A549 (cell line): ENCODE measurements at regions not wholly inside any gene's neighbourhood (a gene's known extent, or its start where the extent isn't known, plus 50 kb on each side); places are given as distances from the start of the nearest gene placed in this dataset.

Source experiments
- ATAC-seq, 2 experiments: fragments of 200-7000 bp in 1 of 2; fragments of >200 bp in 1 of 2; cut with Nextera tagmentation in 1 of 2; cut with Tn5 transposase in 1 of 2; 3 replicates each; pipeline versions ENCODE4 v1.8.0 to v1.9.1; 2018 to 2020; ENCODE audit warnings: mild to moderate bottlenecking in 1 of 2, moderate library complexity in 1 of 2
- CTCF ChIA-PET: fragments of 300-600 bp; sonication (Branson Sonifier 250); formaldehyde crosslinking; extraction: SDS; loops from one replicate; lab custom pipeline; 2021; ENCODE audit warnings: antibody characterized with exemption, inconsistent platforms; lab: Yijun Ruan, JAX
- POLR2A ChIA-PET: fragments of 350-600 bp; formaldehyde crosslinking; extraction: SDS; loops from one replicate; lab custom pipeline; 2021; ENCODE audit warnings: antibody characterized with exemption, inconsistent platforms; lab: Yijun Ruan, JAX
- DNase-seq, 2 experiments: peaks; one replicate each; pipeline versions ENCODE4 v3.0.0 to v3.0.0-alpha.2; 2011 to 2016; ENCODE audit warnings: low read depth in 1 of 2, low spot score in 1 of 2
- FAIRE-seq: peaks from 2 replicates; lab custom pipeline; 2011; peaks lifted over from hg19 to GRCh38; lab: Jason Lieb, UNC
- H3K27ac ChIP-seq, 2 experiments: fragments of >200 bp; sonication (Bioruptor Twin); formaldehyde crosslinking; 3 replicates each; pipeline ENCODE4 v1.5.1; 2016 to 2017
- H3K4me1 ChIP-seq: fragments of >200 bp; sonication (Bioruptor Twin); formaldehyde crosslinking; 3 replicates; pipeline ENCODE4 v1.6.1; 2016
- H3K4me2 ChIP-seq: fragments of >200 bp; sonication (Bioruptor Twin); formaldehyde crosslinking; 3 replicates; pipeline ENCODE4 v1.6.1; 2016
- H3K4me3 ChIP-seq: fragments of >200 bp; sonication (Bioruptor Twin); formaldehyde crosslinking; 3 replicates; pipeline ENCODE4 v1.5.1; 2016
- H3K9me3 ChIP-seq: fragments of >200 bp; sonication (Bioruptor Twin); formaldehyde crosslinking; 3 replicates; pipeline ENCODE4 v1.6.1; 2016
- ATOH8 ChIP-seq: fragments of 250-450 bp; sonication (Bioruptor Pico); IDR thresholded peaks from 2 replicates; pipeline ENCODE4 v1.5.0; 2020; ENCODE audit warnings: low read depth, mild to moderate bottlenecking, moderate library complexity
- CEBPB ChIP-seq, 2 experiments: fragments of >200 bp in 1 of 2; sonication (Bioruptor Twin) in 1 of 2; formaldehyde crosslinking in 1 of 2; IDR thresholded peaks; 2 replicates each; pipeline ENCODE4 v1.6.1; 2012 to 2016
- CHD4 ChIP-seq: fragments of 200-600 bp; sonication (generic); IDR thresholded peaks from 2 replicates; pipeline ENCODE4 v1.6.1; 2016; ENCODE audit warnings: antibody characterized with exemption, mild to moderate bottlenecking, borderline replicate concordance
- CTCF ChIP-seq: fragments of >200 bp; sonication (Bioruptor Twin); formaldehyde crosslinking; IDR thresholded peaks from 3 replicates; pipeline ENCODE4 v1.5.1; 2016
- E2F6 ChIP-seq: IDR thresholded peaks from 2 replicates; pipeline ENCODE4 v1.6.1; 2012; ENCODE audit warnings: low read depth, borderline replicate concordance
- FOSB ChIP-seq: fragments of 250-450 bp; sonication (Bioruptor Pico); IDR thresholded peaks from 2 replicates; pipeline ENCODE4 v1.5.0; 2020; ENCODE audit warnings: mild to moderate bottlenecking, moderate library complexity
- GATA3 ChIP-seq: IDR thresholded peaks from 2 replicates; pipeline ENCODE4 v1.6.1; 2012; ENCODE audit warnings: borderline replicate concordance
- HDAC2 ChIP-seq: fragments of 200-600 bp; sonication (generic); IDR thresholded peaks from 2 replicates; pipeline ENCODE4 v1.6.1; 2016
- HES2 ChIP-seq: fragments of >200 bp; sonication (Bioruptor Twin); formaldehyde crosslinking; IDR thresholded peaks from 2 replicates; pipeline ENCODE4 v1.6.1; 2016
- HOXB5 ChIP-seq: fragments of 250-450 bp; sonication (Bioruptor Pico); IDR thresholded peaks from 2 replicates; pipeline ENCODE4 v1.5.0; 2020; ENCODE audit warnings: mild to moderate bottlenecking, moderate library complexity
- JUN ChIP-seq, 2 experiments: fragments of >200 bp; sonication (Bioruptor Twin); formaldehyde crosslinking; IDR thresholded peaks; 2 replicates in 1 of 2; 3 replicates in 1 of 2; pipeline ENCODE4 v1.6.1; 2016 to 2017
- KDM1A ChIP-seq: fragments of 200-600 bp; sonication (generic); IDR thresholded peaks from 2 replicates; pipeline ENCODE4 v1.6.1; 2016; ENCODE audit warnings: low read depth, mild to moderate bottlenecking
- MAFK ChIP-seq: fragments of 450-650 bp; IDR thresholded peaks from 2 replicates; pipeline ENCODE4 v1.6.1; 2014; ENCODE audit not compliant: partially characterized antibody
- NFE2L2 ChIP-seq: fragments of 150-350 bp; conservative IDR thresholded peaks from 2 replicates; pipeline ENCODE4 v1.6.1; 2014; ENCODE audit warnings: low read length
- NPAS2 ChIP-seq: fragments of 250-450 bp; sonication (Bioruptor Pico); IDR thresholded peaks from 2 replicates; pipeline ENCODE4 v1.8.0; 2022; ENCODE audit warnings: mild to moderate bottlenecking, moderate library complexity, borderline replicate concordance
- PHF8 ChIP-seq: fragments of 200-600 bp; sonication (generic); IDR thresholded peaks from 2 replicates; pipeline ENCODE4 v1.6.1; 2016; ENCODE audit warnings: low read depth, mild to moderate bottlenecking, antibody characterized with exemption, moderate library complexity, borderline replicate concordance
- RAD21 ChIP-seq, 2 experiments: fragments of >200 bp in 1 of 2; sonication (Bioruptor Twin) in 1 of 2; formaldehyde crosslinking in 1 of 2; IDR thresholded peaks in 1 of 2; conservative IDR thresholded peaks in 1 of 2; 2 replicates in 1 of 2; 3 replicates in 1 of 2; pipeline ENCODE4 v1.6.1; 2012 to 2018; ENCODE audit warnings: inconsistent platforms in 1 of 2
- RFX5 ChIP-seq: fragments of 450-650 bp; IDR thresholded peaks from 2 replicates; pipeline ENCODE4 v1.7.1; 2014; ENCODE audit warnings: antibody characterized with exemption, mild to moderate bottlenecking, moderate library complexity
- RNF2 ChIP-seq: fragments of 200-600 bp; sonication (generic); IDR thresholded peaks from 2 replicates; pipeline ENCODE4 v1.6.1; 2016; ENCODE audit warnings: low read depth, mild to moderate bottlenecking, antibody characterized with exemption, moderate library complexity, borderline replicate concordance
- TFCP2L1 ChIP-seq: fragments of 250-450 bp; sonication (Bioruptor Pico); IDR thresholded peaks from 2 replicates; pipeline ENCODE4 v1.5.0; 2021; ENCODE audit warnings: mild to moderate bottlenecking
- TP53 ChIP-seq: fragments of 250-450 bp; sonication (Bioruptor Pico); IDR thresholded peaks from 2 replicates; pipeline ENCODE4 v1.5.0; 2021; ENCODE audit warnings: mild to moderate bottlenecking, moderate library complexity
- USF2 ChIP-seq: fragments of 450-650 bp; IDR thresholded peaks from 2 replicates; pipeline ENCODE4 v1.6.1; 2014; ENCODE audit warnings: antibody characterized with exemption
- ZC3H11A ChIP-seq: fragments of 450-650 bp; IDR thresholded peaks from 2 replicates; pipeline ENCODE4 v1.6.1; 2014; ENCODE audit warnings: antibody characterized with exemption, mild to moderate bottlenecking
- ZFP36 ChIP-seq: fragments of 450-650 bp; IDR thresholded peaks from 2 replicates; pipeline ENCODE4 v1.6.1; 2014; ENCODE audit warnings: borderline replicate concordance; ENCODE audit not compliant: partially characterized antibody
- ZNF302 ChIP-seq: fragments of 250-450 bp; sonication (Bioruptor Pico); IDR thresholded peaks from 2 replicates; pipeline ENCODE4 v1.9.0; 2021; ENCODE audit warnings: inconsistent platforms, mild to moderate bottlenecking, moderate library complexity
- WGBS: methylation state at CpG from one replicate; pipeline ENCODE4 v1.1.6; 2017; ENCODE audit errors: missing lambda C conversion rate; 5-methylcytosine and 5-hydroxymethylcytosine counted together
- TF ChIP-seq, protein P1 (sequence below): fragments of >200 bp; sonication (Bioruptor Twin); formaldehyde crosslinking; IDR thresholded peaks from 3 replicates; pipeline ENCODE4 v1.6.1; 2016
- TF ChIP-seq, protein P2 (sequence below): fragments of 250-450 bp; sonication (Bioruptor Pico); IDR thresholded peaks from 2 replicates; pipeline ENCODE4 v1.5.0; 2021; ENCODE audit warnings: mild to moderate bottlenecking, moderate library complexity, borderline replicate concordance

DNA sequence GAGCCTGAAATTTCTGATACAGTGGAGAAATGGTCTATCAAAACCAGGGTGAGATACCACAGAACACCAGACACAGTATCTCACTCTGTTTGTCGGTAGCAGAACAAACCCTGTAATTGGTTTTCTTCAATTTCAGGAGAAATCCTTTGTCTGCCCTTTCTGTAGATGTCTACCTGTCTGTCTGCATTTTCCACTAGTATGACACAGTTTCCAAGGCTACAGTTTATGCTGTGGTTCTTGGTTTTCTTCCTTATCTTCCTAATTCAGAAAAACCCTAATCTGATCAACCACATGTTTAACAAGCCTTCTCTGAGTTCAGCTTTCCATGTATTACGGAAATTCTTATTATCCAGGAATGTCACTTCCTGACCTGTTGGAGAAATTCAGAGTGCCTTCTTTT is 70.8 kb downstream of the SCN11A start:
- no peak for DNase-seq
- WGBS: 63% methylated on average over 2 of the region's 2 CpGs
- Histone ChIP-seq H3K9me3 (no peaks in the 10 kb centered on the region), H3K4me2 (no peak overlapping the region), H3K27ac (no peak overlapping the region), H3K4me1 (no peaks in the 10 kb centered on the region), H3K4me3 (no peak overlapping the region)
- ChIA-PET CTCF (no interaction called here), POLR2A (no interaction called here)
- no peak for TF ChIP-seq RNF2
- TF ChIP-seq HOXB5 (CRISPR knock-in tag): no peak
- TF ChIP-seq CEBPB (IDR thresholded peaks at IDR 0.05): no peak
- no peak for TF ChIP-seq NFE2L2
- no peak for TF ChIP-seq ATOH8 (CRISPR knock-in tag)
- no peak for TF ChIP-seq ZC3H11A
- TF ChIP-seq ZNF302: no peak
- TF ChIP-seq RAD21 (conservative IDR thresholded peaks at IDR 0.05 in 1 of 2, IDR thresholded peaks at IDR 0.05 in 1 of 2): no peak
- FAIRE-seq: no peak
- ATAC-seq: no peak

DNA sequence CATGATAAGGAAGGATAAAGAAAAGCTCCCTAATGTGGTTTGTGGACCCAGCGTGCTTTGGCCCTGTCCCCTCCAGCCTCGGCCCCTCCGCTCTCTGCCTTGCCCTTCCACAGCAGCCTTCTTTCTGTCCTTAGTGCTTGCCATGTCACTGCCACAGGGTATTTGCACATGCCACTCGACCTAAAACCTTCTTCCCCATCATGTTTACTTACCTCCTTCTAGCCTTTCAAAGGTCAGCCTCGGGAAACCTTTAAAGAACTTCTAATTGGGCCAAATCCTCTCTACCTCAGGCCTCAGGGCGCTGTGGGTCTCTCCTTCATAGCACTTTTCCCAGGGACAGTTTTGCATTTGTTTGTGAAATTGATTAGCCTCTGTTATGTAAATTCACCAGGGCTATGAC is 73.0 kb downstream of the SCN11A start:
- Histone ChIP-seq H3K4me2 (no peak overlapping the region), H3K4me1 (no peaks in the 10 kb centered on the region), H3K9me3 (no peaks in the 10 kb centered on the region), H3K4me3 (no peak overlapping the region), H3K27ac (no peak overlapping the region)
- whole genome bisulfite sequencing: 31% methylated on average over 6 of the region's 6 CpGs
- FAIRE-seq (no peak), DNase-seq (no peak), ATAC-seq (no peak)
- ChIA-PET CTCF (interaction anchor here (1.1 to 1.3 kb wide), 3 partner anchors 15 to 25 kb away, joined by 3 read pairs; no protein-coding TSS in a partner anchor), POLR2A (no interaction called here)
- TF ChIP-seq RAD21 (conservative IDR thresholded peaks at IDR 0.05 in 1 of 2, IDR thresholded peaks at IDR 0.05 in 1 of 2): no peak
- TF ChIP-seq HDAC2: no peak
- no peak for TF ChIP-seq CHD4
- no peak for TF ChIP-seq ZFP36
- TF ChIP-seq, protein P1, sequence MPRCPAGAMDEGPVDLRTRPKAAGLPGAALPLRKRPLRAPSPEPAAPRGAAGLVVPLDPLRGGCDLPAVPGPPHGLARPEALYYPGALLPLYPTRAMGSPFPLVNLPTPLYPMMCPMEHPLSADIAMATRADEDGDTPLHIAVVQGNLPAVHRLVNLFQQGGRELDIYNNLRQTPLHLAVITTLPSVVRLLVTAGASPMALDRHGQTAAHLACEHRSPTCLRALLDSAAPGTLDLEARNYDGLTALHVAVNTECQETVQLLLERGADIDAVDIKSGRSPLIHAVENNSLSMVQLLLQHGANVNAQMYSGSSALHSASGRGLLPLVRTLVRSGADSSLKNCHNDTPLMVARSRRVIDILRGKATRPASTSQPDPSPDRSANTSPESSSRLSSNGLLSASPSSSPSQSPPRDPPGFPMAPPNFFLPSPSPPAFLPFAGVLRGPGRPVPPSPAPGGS: no peak
- no peak for TF ChIP-seq PHF8
- no peak for TF ChIP-seq NPAS2 (CRISPR knock-in tag)
- TF ChIP-seq RNF2: no peak
- TF ChIP-seq, protein P2, sequence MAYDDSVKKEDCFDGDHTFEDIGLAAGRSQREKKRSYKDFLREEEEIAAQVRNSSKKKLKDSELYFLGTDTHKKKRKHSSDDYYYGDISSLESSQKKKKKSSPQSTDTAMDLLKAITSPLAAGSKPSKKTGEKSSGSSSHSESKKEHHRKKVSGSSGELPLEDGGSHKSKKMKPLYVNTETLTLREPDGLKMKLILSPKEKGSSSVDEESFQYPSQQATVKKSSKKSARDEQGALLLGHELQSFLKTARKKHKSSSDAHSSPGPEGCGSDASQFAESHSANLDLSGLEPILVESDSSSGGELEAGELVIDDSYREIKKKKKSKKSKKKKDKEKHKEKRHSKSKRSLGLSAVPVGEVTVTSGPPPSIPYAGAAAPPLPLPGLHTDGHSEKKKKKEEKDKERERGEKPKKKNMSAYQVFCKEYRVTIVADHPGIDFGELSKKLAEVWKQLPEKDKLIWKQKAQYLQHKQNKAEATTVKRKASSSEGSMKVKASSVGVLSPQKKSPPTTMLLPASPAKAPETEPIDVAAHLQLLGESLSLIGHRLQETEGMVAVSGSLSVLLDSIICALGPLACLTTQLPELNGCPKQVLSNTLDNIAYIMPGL: no peak
- TF ChIP-seq FOSB (CRISPR knock-in tag): no peak

GRCh38 chr3:38970851-38971638 is 80.7 kb downstream of the SCN11A start:
- Histone ChIP-seq H3K9me3 (no peaks in the 10 kb centered on the region), H3K4me3 (no peak overlapping the region), H3K4me2 (no peak overlapping the region), H3K4me1 (no peaks in the 10 kb centered on the region), H3K27ac (no peak overlapping the region)
- no peak for DNase-seq
- ChIA-PET CTCF (interaction anchor here (1.1 to 5.1 kb wide), 4 partner anchors 10 to 475 kb away, joined by 3 to 18 read pairs (median 7); partner anchors contain the start of gene EXOG), POLR2A (no interaction called here)
- WGBS: 39% methylated on average over 7 of the region's 7 CpGs
- ATAC-seq: no peak
- FAIRE-seq: no peak
- TF ChIP-seq RFX5 (no peak), E2F6 (no peak), HES2 (no peak), TP53 (CRISPR knock-in tag) (no peak), MAFK (no peak), GATA3 (no peak), JUN (IDR thresholded peaks at IDR 0.05) (no peak), USF2 (no peak), CTCF (no peak), TFCP2L1 (no peak), FOSB (CRISPR knock-in tag) (no peak), RNF2 (no peak), KDM1A (no peak)
